ENCODE measurements at regions not wholly inside any gene's neighbourhood (a gene's known extent, or its start where the extent isn't known, plus 50 kb on each side); places are given as distances from the start of the nearest gene placed in this dataset.

DNA sequence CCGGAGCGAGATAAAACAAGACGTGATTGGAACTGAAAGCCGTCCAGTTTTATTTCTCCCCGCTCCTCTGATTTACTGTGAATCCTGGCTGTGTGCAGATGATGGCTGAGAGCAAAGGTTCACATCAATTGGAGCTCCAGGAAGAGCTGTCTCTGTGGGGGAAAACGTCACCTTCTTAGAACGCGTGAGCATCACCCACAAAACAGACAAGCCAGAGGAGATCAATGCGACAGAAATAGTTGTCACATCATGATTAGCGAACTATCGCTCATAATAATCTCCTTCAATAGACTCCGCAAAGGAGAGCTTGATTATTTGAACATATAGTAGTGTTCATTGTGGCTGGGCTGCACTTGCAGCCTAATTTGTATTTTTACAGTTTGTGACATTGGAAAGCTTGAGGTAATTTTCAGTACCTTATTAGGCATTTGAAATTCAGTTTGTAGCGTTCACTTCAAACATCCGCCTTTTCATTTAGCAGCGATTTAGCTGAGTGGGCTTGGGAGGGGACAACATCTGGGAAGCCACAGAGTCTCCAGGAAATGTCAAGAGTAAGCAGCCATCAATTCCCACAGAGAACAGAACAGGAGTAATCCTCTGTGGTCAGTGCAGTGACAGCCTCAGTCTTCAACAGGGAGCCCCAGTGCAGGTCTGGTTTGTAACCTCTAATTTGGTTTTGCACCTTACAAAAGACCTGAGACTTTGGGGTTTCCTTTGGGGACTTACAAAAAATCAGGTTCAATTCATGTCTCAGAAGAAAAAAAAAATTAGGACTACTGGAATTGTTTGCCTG is 276.8 kb upstream of the PFKP start:
- DNase-seq (ENCODE audit: low read depth), result no peak

- no peak for DNase-seq (ENCODE audit: low read depth)
Observed at GRCh38 chr10:2786251-2786650, 281.1 kb upstream of the PFKP start.

DNA sequence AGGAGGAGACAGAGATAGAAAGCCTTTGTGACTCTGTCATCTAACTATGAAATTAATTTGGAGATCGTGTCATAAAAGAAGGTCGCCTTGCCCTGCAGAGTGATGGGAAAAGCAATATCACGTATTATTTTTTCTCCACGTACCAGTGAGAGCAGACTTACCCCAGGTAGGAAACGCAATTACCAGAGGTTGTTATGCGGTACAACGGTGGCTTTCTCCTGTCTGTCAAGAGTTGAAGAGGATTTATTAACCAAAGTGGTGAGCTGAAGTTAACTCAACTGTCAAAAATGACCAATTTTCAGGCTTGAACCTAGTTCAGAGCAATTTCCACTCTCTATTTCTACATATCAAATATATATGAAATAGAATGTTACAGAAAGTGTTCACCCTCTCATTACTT is 282.6 kb upstream of the PFKP start:
- no peak for DNase-seq (ENCODE audit: low read depth)

- no peak for DNase-seq (ENCODE audit: low read depth)
Observed at GRCh38 chr10:2782950-2783349, 284.4 kb upstream of the PFKP start.

GRCh38 chr10:2782265-2782664 is 285.1 kb upstream of the PFKP start:
- DNase-seq (ENCODE audit: low read depth), result no peak

DNA sequence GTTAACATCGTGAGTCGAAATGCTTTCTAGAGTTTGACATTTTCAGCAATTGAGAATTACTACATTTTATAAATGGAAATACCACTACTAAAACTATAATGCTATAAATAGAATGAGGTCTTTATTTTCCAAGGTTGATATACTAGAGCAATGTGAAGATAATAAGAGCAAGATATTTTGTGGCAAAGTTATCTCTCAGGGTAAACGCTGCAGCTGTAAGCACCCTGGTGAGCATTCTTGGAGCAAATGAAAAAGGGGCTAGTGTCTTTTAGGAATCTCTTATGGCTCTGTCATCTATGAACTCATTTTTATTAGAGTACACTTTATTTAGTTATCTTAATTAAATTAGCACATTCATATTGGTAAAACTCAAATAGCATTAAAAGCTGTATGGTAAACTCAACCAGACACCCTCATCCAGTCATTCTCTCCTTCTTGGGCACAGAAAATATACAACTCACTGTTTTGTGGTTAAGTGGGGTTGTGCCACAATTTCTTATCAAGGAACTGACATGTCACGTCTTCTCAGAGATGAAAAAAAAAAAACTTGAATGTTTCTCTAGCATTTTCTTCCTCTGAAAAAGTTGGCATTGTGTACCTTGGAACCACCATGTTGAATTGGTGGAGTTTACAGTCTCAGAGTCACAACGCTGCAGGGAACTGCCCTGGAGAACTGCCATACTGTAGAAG is 289.5 kb upstream of the PFKP start:
- DNase-seq (ENCODE audit: low read depth), result no peak

- DNase-seq (ENCODE audit: low read depth), result no peak
Observed at GRCh38 chr10:2772816-2773631, 294.3 kb upstream of the PFKP start.

- no peak for DNase-seq (ENCODE audit: low read depth)
Observed at GRCh38 chr10:2772135-2772534, 295.2 kb upstream of the PFKP start.

DNA sequence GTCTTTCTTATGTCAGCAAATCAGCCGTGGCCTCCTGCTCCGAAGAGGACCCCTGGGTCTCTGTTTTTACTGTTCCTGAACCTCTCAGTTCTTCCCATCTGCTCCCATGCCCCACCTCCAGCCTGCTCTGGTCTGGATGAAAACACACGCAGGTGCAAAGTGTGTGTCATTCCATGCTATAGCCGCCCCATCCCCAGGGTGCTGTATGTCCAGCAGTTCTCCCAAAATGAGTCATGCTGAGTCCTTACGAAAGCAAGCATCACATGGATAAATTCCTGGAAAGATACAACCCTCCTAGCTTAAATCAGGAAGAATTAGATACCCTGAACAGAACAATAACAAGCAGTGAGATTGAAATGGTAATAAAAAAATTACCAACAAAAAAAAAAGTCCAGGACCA is 300.1 kb upstream of the PFKP start:
- peak; percentile 53 for DNase-seq (ENCODE audit: low read depth)

DNA sequence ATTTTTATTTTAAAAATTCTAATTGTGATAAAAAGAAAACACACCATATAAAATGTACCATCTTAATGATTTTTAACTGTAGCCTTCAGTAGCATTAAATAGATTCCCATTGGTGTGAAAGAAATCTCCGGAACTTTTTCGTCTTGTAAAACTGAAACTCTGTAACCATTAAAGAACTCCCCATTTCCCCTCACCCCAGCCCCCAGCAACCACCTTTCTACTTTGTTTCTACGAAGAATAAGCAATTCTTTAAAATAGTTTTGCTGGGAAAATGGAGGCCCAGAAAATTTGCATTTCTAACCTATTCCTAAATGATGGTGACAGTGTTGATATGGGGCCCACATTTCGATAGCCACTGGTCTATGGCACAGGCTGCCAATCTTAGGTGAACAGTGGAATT is 305.4 kb upstream of the PFKP start:
- no peak for DNase-seq (ENCODE audit: low read depth)

DNA sequence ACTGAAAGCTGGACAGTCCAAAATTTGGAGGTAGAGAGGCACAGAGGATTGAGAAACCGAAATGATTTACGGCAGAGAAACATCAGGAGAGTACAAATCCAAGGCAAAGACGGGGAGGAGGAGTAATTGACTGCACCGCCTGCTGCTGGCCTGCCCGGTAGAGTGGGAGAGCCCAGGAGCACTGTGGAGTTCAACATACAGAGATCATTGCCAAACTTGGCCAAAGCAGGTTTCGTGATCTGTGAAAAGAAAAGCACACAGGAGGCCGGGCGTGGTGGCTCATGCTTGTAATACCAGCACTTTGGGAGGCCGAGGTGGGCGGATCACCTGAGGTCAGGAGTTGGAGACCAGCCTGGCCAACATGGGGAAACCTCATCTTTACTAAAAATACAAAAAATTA is 306.0 kb upstream of the PFKP start:
- peak; percentile 15 for DNase-seq (ENCODE audit: low read depth)

GRCh38 chr10:2760736-2761135 is 306.6 kb upstream of the PFKP start:
- no peak for DNase-seq (ENCODE audit: low read depth)

DNA sequence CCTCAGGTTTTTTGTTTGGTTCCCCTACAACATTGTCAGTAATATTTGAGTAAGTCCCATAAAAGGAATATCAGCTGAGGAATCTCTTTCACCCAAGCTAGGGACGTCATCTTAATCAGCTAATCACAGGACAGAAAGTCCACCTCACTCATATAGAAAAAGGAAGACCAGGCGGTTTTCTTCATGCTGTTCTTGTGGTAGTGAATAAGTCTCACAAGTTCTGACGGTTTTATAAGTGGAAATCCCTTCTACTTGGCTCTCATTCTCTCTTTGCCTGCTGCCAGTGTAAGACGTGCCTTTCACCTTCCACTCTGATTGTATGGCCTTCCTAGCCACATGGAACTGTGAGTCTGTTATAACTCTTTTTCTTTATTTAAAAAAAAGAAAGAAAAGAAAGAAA is 308.1 kb upstream of the PFKP start:
- no peak for DNase-seq (ENCODE audit: low read depth)

- no peak for DNase-seq (ENCODE audit: low read depth)
Observed at GRCh38 chr10:2754943-2755342, 312.4 kb upstream of the PFKP start.

- DNase-seq (ENCODE audit: low read depth), result no peak
Observed at GRCh38 chr10:2748287-2748686, 319.1 kb upstream of the PFKP start.

DNA sequence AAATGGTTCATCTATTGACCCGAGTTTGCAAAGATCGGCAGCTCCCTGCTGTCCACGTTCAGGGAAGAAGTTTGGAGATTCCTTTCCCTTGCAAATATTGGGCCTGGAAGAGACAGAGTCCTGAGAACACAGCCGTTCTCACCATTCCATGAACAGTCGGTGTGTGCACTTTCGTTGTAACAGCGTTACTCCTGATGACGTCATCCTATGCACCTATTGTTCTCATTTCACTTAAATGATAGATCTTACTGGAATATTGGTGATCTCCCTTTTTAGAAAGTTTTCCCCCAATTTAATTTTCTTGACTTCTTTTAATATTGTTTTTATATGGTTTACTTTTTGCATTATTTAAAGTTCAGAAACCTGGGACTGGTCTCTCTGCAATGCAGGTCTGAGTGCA is 320.7 kb upstream of the PFKP start:
- DNase-seq (ENCODE audit: low read depth), result no peak

GRCh38 chr10:2745666-2746065 is 321.7 kb upstream of the PFKP start:
- no peak for DNase-seq (ENCODE audit: low read depth)

DNA sequence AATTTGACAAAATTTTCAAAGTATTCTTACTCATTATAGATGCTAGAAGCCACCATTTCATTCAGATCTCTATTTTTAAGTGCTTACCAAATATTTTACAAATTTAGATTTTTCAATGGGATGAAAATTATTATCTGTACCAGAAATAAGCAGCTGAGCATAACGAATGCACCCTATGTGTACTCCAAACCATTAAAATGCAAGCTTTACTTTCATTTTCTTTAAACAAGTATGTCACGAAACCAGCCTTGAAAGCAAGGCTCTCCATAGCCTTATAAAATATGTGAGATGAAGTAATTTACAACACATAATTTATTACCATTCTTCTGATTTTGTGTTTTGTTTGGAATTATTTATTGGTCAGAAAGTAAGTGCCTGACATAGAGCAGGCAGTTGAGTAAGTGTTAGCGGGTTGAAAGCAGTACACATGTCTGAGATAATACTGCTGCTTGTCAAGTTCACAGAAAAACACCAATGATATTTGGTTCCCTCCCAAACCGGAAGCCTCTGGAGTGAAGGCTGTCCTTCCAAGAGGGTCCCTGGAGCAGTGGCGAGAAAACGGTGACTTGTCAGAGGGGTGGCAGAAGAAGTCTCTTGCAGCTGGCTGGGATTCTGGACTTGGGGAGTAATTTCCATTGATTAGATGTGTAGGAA is 322.7 kb upstream of the PFKP start:
- peak; percentile 19 for DNase-seq (ENCODE audit: low read depth)

GRCh38 chr10:2734603-2735002 is 332.7 kb upstream of the PFKP start:
- no peak for DNase-seq (ENCODE audit: low read depth)

DNA sequence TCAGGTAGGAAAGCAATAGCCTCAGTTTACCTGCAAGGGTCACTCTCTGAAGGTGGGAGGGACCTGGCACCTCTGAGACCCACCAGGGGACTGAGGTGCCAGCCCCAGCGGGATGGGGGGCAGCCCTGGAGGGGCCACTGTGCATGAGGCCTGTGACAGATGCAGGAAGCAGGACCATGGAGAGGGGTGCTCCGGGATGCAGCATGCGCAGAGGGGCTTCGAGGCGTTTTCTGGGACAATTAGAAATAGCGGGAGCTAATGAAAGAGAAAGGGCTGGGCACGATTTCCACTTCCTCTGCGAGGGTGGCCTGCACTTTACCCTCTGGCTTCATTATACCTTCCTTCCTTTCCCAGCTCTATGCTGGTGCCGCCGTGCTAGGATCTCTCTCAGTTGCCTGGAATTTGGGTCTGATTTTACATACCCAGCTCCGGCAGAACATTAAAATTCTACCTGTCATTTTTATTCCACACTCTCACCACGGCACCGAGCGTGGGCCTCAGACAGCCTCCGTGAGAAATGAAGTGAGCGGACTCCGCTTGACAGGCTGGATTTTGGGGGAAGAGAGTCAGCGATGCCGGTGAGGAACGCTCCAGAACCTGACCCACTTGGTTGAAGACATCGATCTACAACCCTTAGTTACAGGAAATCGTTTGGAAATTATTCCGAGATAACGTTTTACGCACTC is 333.9 kb upstream of the PFKP start:
- no peak for DNase-seq (ENCODE audit: low read depth)

GRCh38 chr10:2731940-2732339 is 335.4 kb upstream of the PFKP start:
- peak; percentile 27 for DNase-seq (ENCODE audit: low read depth)

DNA sequence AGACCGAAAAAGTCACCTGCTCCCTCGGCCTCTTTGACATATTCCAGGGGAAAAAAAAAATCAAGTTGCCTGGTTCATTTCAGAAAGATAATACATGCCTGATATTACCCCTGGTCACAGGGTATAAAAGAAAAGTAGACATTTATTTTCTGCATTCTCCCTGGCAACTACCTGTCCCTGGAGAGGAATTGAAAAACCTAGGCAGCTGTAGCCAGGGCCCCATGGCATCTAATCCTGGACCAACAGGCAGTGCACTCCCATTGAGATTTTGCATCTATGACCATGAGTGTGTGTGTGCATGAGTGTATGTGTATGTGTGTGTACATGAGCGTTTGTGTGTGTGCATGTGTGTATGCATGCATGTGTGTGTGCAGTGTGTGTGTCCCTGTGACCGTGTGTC is 338.2 kb upstream of the PFKP start:
- no peak for DNase-seq (ENCODE audit: low read depth)
